Ovary (tissue), 3 donors: ENCODE measurements at regions not wholly inside any gene's neighbourhood (a gene's known extent, or its start where the extent isn't known, plus 50 kb on each side); places are given as distances from the start of the nearest gene placed in this dataset.

Experiments used
- CTCF ChIP-seq, 3 donors: fragments of 450-650 bp in 2 of 3; fragments of 200-600 bp in 1 of 3; IDR thresholded peaks; one replicate each; pipeline versions ENCODE4 v1.5.1 to v1.8.0; 2016 to 2022; ENCODE audit warnings: antibody characterized with exemption in 3 of 3, mild to moderate bottlenecking in 1 of 3
- POLR2A ChIP-seq: fragments of 450-650 bp; IDR thresholded peaks from one replicate; pipeline ENCODE4 v1.6.1; 2017; ENCODE audit warnings: antibody characterized with exemption, mild to moderate bottlenecking, moderate library complexity
- donor health status: DM: no; HTN: no; CAD: no.

- TF ChIP-seq CTCF (IDR thresholded peaks at IDR 0.05) (no peak), POLR2A (no peak)
Observed at GRCh38 chr7:93028610-93029009, 89.2 kb downstream of the SAMD9 start.
